Uterus (tissue), 2 donors: ENCODE measurements at regions not wholly inside any gene's neighbourhood (a gene's known extent, or its start where the extent isn't known, plus 50 kb on each side); places are given as distances from the start of the nearest gene placed in this dataset.

ENCODE experiments used
- CTCF ChIP-seq, 4 experiments: fragments of 200-600 bp in 2 of 4; fragments of 450-650 bp in 2 of 4; sonication (generic) in 2 of 4; IDR thresholded peaks; one replicate each; pipeline ENCODE4 v1.5.1; 2016 to 2019; ENCODE audit warnings: antibody characterized with exemption in 4 of 4, mild to moderate bottlenecking in 2 of 4, moderate library complexity in 1 of 4
- POLR2A ChIP-seq, 2 donors: fragments of 450-650 bp; IDR thresholded peaks; one replicate each; pipeline ENCODE4 v1.6.1; 2016; ENCODE audit warnings: antibody characterized with exemption in 2 of 2, mild to moderate bottlenecking in 1 of 2, moderate library complexity in 1 of 2

GRCh38 chr7:97506728-97507127, 225.2 kb upstream of the TAC1 start:
- TF ChIP-seq CTCF (IDR thresholded peaks at IDR 0.05): no peak
- no peak for TF ChIP-seq POLR2A (IDR thresholded peaks at IDR 0.05)
